HUDEP-2 (cell line): ENCODE measurements at regions not wholly inside any gene's neighbourhood (a gene's known extent, or its start where the extent isn't known, plus 50 kb on each side); places are given as distances from the start of the nearest gene placed in this dataset.

Source experiments
- DNase-seq, 76 experiments: peaks; one replicate each; lab custom pipeline; 2025; ENCODE audit not compliant: unreplicated experiment in 76 of 76; lab: John Stamatoyannopoulos, UW

DNA sequence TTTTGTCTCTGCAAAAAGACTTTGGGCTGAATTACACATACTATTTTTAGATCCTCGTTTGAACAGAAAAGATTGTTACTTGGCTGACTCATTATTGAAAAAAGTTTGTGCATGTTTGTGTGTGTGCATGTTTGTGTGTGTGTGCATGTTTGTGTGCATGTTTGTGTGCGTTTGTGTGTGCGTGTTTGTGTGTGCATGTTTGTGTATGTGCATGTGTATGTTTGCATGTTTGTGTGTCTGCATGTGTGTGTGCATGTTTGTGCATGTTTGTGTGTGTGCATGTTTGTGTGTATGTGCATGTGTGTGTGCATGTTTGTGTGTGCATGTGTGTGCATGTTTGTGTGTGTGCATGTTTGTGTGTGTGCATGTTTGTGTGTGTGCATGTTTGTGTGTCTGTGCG lies 201.1 kb upstream of the FAT1 start:
- DNase-seq, result no peak

DNA sequence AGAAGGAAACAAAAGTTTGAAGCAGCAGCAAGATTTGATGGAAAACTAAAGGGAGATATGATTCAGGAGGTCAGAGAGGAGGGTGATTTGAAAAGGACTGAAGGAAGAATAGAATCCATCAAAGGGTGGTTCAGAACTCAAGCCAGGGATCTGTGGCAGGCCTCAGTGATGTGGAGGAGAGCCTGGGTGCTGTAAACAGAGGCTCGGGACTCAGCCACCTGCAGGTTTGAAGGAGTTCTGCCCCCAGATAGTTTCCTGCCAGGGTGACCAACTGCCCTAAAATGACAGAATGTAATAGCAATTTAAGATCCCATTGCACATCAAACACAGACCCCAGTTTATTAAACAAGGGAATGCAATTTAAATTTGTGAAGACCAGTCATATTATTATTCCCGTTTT lies 204.0 kb upstream of the FAT1 start:
- DNase-seq, result no peak

DNA sequence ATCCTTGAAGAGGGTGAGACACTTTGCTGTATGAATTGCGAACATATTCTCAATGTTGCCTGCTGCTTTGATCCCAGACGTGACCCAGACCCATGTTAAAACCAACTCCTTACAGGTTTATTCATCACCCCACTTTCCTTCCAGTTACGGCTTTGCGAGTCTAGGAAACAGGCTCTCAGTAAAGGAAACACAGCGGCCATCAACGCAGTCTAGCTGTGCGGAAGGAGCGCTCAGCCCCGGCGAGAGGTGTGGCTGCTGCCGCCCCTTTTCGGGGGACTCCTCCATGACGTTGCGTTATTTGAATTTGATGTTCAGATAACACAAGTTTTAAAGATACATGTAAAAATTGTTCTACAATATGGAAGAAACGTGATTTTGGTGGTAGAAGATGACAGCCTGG lies 206.4 kb upstream of the FAT1 start:
- no peak for DNase-seq

DNA sequence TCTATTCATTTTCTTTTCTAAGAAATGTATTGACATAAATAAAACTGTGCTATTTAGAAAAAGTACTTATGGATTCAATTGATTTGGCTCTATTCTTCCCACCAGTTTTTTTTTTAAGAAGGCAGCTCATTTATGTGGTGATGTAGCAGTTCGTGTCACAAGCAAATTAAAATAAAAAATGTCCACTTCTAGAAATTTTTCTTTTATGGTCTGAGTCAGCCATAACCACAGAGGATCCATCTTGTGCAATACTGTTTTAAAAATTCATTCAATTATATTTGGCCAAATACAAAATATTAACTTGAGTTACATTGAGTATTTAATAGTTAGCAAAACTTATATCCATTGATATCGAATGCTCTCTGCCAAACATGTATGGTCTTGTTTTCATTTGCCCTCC lies 207.9 kb upstream of the FAT1 start:
- no peak for DNase-seq

DNA sequence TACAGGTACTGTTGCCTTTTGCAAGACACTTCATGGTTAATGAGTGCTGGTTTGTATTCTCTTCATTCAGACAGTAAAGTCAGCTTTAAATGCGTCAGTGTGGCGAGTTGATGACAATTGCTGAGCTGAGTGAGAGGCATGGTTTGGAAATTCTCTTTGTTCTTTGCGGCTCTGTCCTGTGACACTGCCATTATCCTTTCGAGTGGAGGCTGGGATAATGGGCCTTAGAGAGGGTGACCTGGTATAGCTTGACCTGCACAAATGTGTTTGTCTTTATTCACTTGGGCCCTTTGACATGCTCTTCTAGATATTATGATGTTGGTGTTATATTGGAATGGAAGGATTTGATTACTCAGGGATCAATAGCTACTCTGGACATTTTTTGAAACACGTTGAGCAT lies 208.5 kb upstream of the FAT1 start:
- DNase-seq, result no peak

DNA sequence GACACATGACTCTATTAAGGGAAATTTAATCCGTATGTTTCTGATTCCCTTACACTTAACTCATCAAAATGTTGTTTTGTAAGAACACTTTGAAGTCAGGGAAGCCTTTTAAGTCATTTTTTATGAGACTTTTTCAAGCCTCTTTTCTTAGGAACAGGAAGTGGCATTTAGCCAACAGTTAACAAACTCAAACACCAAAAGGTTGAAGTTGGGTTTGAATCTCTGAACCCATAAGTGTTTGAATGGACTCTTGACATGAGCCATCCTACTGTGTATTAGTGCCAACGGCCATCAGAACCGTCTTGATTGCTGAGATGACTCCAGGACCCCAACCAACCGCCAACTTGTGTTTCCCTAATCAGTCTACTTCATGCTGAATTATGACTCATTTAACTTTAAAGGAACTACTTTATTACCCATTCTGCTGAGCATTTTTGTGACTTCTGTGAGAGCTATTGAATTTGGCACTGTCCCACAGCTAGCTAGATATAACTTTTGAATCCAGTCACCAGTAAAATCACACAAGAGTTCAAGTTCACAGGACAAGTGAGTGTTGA lies 209.1 kb upstream of the FAT1 start:
- no peak for DNase-seq

DNA sequence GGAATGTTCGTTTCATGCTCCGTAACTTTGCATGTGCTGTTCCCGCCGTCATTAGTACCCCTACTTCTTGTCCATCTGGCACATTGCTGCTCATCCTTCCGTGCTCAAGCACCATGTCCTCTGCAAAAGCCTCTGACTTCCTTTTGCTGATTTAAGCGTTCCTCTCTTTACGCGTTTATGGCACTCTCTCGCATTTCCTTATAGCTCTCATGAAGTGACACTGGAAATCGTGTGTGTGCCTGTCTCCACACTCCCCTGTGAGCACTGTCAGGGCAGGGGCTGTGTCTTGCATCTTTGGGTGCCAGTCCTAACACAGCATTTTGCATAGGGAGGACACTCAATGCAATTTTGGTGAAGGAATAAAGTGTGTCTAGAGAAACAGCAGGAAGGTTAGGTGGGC lies 210.6 kb upstream of the FAT1 start:
- no peak for DNase-seq

DNA sequence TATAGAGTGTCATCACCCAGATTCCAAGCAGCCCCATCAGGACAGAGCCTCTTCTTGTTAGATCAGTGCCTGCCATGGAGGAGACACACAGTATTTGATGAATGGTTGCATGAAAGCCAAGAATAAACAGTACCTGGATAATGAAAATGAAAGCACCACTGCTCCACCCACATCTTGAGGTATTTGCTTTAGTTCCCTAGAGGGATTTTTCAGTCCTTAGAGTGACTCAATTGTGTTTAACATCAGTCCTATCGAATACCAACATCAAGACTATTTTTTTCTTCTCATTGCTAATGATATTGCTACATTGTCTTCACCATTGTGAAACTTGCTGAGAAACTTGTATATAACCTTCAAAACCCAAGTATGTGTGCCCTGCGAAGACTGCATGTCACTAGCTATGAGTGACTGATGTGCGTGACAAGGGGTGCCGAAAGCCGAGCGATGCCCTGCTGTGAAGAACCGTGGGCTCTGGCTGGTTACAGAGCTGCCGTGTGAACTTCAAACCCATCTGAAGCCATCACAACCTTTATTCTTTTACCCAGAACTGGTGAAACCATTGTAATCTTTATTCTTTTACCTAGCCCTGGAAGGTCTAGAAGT lies 211.3 kb upstream of the FAT1 start:
- DNase-seq, result no peak

DNA sequence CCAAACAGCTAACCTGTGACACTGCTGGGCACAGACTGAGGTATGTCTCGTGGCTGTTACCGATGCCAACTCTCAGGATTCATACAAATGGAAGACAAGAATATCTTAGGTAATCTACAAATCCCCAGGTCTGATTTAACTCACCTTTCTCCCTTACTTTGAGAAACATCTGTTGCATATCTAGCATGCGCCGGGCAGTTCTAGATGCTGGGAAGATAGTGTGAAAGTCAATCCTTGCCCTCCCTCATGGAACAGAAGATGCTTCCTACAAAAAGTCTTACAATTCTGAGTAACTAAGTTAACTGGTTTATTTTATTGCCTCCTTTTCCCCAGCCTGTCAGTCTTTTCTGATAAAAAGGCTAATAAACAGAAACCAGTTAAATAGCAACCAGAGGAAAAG lies 212.2 kb upstream of the FAT1 start:
- DNase-seq, result no peak

DNA sequence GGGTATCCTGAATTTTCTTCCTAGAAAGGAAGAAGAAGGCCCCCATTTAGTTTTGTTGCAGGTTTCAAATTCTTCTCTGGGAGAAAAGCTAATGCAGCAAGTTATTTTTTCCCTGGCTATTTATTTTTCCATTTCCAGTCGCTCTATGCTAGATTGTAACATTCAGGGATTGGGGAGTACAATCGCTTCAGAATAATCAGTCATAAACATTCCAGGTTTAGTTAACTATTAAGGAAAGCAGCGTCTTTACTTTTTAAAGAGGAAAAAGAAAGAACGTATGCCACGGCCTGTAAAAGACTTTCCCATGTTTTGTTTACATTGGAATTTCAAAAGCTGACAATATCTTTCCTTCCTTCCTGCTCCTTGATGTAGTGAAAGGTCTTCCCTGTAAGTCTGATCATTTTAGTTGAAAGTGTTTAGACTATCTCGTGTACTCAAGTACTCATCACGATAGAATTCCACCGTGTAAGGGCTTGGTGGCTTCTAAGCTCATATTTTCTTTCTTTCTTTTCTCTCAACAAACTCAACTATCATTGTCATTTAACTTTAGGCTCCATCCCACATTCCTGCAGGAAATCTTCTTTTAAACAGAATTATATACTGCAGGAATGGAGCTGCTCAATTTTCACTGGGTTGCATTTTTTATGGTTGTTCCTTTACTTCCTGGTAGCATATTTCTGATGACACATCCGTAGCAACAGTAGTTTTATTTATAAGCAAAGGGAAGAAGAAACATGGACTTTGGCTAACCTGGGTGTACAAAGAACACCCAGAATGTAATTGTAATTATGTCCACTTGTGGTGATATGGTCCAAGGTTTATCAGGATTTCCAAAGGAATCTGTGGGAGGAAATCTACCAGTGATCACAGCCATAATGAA lies 213.1 kb upstream of the FAT1 start:
- no peak for DNase-seq

DNA sequence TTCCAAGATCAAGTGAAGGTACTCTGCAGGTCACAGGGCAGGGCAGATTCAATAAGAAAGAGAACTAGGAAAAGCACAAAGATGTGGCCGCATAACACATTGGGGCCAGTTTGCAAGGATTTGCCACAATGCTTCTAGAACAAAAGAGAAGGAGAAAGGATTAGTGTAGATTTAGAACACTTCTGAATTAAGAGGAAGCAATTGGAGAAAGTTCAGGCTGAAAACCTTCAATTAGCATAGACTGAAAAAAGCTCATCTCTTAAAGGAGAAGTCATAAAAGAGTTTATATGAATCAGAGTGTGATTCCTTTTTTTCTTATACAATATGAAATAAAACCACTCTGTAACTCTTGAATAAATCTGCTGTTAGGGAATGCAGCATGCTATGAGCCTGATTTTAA lies 215.6 kb upstream of the FAT1 start:
- no peak for DNase-seq

DNA sequence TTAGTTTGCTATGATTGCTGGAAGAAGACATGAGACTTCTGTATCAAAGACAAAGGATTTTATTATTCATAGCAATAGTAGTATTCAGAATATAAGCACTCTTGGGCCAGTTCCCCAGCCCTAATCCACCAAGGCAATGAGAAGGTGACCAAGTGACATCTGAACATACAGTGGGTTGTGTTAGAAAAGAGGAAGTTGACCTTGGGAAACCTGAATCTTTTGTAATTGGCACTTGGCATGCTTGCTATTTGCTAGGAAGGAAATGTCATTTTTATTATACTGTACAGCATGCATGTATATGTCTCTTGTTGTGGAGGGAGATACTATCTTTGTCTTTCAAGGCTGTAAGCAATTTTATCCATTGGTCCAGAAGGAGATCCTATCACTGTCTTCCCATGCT lies 216.1 kb upstream of the FAT1 start:
- DNase-seq, result peak in 1 of 76 experiments; percentile 17

DNA sequence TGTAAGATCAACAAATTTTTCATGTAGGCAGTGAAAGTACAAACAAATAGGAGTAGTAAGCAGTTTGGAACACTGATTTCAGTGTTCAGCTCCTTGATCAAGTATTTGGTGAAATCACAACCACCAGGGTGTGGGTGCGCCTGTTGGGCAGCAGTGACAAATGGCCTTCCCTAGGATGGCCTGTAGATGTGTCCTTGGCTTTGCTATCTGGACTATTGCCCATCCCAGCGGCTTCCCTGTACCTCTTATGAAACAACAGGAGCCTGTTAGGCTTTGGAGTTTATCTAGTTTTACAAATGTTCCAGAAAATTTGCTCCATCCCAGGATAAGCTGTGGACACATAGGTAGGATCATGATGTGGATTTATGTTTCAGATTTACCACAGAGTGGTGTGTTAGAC lies 216.8 kb upstream of the FAT1 start:
- DNase-seq, result no peak

DNA sequence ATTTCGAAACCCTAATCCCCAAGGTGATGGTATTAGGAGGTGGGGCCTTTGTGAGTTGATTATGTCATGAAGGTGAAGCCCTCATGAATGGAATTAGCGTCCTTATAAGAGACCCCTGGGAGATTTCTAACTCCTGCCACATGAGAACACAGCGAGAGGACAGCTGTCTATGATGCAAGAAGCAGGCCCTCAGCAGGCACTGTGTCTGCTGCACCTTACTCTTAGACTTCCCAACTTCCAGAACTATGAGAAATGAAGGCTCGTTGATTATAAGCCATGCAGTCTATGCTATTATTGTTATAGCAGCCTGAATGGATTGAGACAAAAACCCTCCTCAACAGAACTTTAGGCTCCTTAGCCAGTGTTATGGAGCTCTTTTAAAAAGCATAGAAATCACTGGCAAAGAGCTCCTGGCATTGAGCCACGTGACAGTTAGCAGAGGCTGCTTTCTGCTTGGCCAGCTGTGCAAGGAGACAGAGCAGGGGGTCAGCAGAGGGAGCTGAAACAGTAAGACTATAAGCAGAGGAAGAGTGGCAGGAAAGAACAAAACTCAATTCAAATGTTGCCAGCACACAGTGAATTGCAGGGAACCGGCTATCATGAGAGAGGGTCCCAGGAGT lies 219.2 kb upstream of the FAT1 start:
- no peak for DNase-seq

DNA sequence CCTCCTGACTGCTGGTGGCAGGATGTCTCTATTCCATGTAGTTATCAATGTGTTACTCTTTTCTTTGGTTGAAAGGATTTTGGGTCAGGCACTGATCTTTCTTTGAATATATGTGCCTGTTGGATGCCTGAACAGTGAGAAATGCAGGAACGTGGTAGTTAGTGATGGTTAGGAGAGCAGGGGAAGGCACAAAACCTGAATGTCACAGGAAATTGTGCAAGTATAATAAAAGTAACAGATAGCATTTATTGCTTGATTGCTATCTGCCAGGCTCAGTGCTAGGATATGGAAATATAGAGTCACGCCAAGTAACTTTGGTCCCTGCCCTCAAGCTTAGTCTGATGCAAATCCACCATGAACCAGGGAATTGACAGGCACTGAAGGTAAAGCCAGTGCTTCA lies 219.8 kb upstream of the FAT1 start:
- no peak for DNase-seq

DNA sequence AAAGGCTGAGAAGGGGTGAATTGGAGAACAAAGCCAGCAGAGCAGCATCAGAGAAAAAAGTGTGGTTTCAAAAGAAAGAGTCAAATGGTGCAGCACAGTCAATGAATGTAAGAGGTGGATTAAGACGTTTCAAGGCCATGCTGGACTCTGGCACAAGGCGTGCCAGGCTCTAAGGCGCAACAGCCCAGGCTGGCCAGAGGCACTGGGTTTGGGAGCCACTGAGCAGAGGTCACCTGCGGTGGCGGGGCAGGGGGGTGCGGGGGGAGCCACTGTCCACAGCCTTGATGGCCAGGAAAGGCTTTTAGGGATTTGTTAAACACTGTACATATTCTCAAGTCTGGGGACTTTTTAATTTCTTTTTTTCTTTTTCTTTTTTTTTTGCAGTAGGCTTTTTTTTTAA lies 222.5 kb upstream of the FAT1 start:
- DNase-seq, result no peak

DNA sequence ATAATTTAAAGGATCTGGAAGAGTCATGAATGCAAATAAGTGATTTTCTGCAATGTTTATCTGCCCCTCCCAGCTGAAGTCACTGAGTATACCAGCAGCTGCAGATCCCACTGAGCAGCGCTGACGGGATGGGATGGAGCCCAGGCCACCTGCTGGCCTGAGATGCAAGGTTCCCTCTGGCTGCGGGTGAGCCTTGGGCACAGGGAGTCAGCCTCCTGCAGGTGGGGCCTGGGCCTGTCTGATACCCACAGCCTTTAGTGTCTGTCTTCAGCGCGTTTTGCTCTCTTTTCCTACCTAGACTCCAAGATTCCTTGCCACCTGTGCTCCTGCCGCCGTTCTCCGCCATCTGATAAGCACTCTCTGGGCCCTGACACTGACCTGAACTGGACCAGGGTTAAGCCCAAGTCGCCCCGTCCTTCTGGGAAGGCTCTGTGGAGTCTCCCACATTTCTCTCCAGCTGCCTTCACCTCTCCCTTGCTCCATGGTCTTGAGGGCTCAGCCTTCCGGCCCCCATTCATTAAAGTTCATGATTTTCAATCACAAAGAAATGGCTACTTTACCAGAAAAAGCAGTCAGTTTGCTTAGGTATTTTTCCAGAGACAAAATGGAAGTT lies 223.1 kb upstream of the FAT1 start:
- peak in 6 of 76 experiments; percentile 4 to 31 (median 21) for DNase-seq

DNA sequence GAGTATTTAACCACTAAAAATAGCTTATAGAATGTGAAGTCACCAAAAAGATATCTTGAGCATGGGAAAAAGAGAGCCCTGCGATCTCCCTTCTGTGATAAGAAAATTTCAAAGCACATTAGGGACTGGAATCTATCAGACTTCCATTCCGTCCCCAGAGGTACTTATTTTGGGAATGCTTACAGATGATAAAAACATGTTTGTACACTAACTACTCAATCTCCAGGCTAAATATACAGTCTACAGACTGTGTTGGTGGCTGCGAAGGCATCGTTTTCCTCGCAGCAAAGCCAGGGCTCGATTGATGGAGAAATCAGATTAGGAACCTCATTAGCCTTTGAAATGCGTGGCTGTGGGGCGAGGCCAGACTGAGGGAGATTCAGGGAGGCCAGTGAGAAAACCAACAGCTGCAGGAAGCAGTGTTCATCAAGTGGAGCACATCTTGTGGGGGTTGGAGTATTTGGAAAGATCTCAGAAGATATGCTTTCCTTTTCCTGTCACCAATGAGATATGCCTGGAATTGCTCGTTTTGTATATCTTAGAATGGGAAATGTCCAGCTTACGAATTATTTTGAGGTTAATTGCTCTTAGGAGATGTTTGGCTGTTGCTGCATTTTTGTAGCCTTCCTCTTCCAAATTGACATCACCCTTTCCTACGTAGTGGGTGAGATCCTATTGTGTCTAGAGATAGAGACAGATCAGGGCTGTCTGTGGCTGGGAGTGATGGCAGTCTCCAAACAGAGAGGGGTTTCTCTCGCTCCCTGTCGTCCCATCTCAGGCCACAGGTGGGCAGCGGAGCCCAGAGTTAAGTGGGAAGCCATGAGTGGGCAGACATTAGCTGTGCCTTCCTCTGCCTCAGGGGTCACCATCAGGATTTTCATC lies 224.9 kb upstream of the FAT1 start:
- no peak for DNase-seq

DNA sequence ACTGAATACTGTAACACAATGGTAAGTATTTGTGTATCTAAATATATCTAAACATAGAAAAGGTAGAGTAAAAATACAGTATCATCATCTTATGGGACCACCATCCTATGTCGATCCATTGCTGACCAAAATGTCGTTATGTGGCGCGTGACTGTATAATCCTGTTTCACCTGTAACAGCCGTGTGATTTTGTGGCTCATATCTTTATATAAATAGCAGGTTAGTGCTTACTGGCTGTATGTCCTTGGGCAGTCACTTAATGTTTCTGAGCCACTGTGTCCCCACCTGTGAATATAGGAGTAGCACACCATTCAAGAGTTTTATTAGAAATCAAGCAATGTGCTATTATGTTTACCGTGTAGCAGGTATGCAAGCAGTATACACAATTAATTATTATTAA lies 226.2 kb upstream of the FAT1 start:
- DNase-seq, result no peak

DNA sequence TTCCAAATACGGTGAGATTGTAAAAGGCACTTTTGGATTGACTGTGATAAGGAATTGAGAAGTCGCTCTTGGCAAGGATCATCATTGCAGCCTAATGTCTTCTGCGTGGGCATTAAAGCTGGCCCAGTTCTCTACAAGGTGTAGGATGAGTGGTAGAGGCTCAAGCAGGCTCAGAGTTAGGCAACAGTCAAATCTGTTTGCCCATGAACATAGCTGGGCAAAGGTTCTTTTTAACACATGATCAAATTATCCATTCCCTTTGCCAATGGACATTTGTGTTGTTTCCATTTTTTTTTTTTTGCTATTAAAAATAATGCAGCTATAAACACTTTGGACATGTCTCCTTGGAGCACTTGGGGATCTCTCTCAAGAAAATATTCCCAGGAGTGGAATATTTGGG lies 229.1 kb upstream of the FAT1 start:
- DNase-seq, result no peak
